NT2/D1 (cell line): ENCODE measurements at regions not wholly inside any gene's neighbourhood (a gene's known extent, or its start where the extent isn't known, plus 50 kb on each side); places are given as distances from the start of the nearest gene placed in this dataset.

Experiments used
- YY1 ChIP-seq: IDR thresholded peaks from 2 replicates; pipeline ENCODE4 v1.6.1; 2011; ENCODE audit not compliant: insufficient read length, insufficient read depth
- ZNF274 ChIP-seq: IDR thresholded peaks from 2 replicates; pipeline ENCODE4 v1.6.1; 2011; ENCODE audit warnings: mild to moderate bottlenecking, low read depth, low read length

DNA sequence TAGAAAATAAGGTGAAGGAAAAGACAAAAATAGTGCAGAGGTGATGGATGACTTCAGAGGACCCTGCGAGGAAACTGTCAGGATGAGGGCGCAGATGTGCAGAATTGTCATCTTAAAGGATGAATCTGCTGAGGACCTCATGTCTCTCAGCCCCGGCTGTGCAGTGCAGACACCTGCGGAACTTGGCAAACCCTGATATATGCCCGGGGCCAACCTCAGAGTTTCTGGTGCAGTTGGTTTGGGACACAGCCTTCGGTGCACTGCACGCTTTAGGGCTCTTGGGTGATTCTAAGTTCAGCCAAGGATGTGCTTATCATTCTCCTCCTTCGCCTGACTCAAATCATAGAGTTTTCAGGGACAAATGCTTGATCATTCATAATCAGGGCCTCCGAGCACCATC, 310.1 kb downstream of the TCERG1L start:
- no peak for TF ChIP-seq ZNF274
- no peak for TF ChIP-seq YY1
